RWPE1 (cell line): ENCODE measurements at regions not wholly inside any gene's neighbourhood (a gene's known extent, or its start where the extent isn't known, plus 50 kb on each side); places are given as distances from the start of the nearest gene placed in this dataset.
"Not testable (repeated sequence)": the region's sequence is repeated elsewhere in the genome, so short reads cannot be mapped to it uniquely, and the experiment has no call there.

Experiments
- CTCF ChIA-PET: fragments of 350-600 bp; sonication (Branson Sonifier 250); formaldehyde crosslinking; extraction: SDS; loops from one replicate; lab custom pipeline; 2021; lab: Yijun Ruan, JAX
- POLR2A ChIA-PET: fragments of 400-600 bp; formaldehyde crosslinking; extraction: SDS; loops from one replicate; lab custom pipeline; 2020; ENCODE audit warnings: antibody characterized with exemption; ENCODE audit not compliant: low non-redundant PET; lab: Yijun Ruan, JAX
- DNase-seq: peaks from one replicate; pipeline ENCODE4 v3.0.0; 2012; ENCODE audit warnings: low spot score
- H3K27ac ChIP-seq: fragments of 450-650 bp; 2 replicates; pipeline ENCODE4 v1.5.1; 2017
- CTCF ChIP-seq: fragments of 450-650 bp; conservative IDR thresholded peaks from 2 replicates; pipeline ENCODE4 v1.5.1; 2017; ENCODE audit warnings: low read depth, mild to moderate bottlenecking

GRCh38 chr5:50574121-50574520 is 92.3 kb upstream of the PARP8 start:
- H3K27ac ChIP-seq = no peak overlapping the region
- no peak for DNase-seq
- POLR2A ChIA-PET = no interaction called here
- CTCF ChIA-PET = interaction anchor here (0.6 kb wide), 1 partner anchor 58 kb away, joined by 4 read pairs; no protein-coding TSS in a partner anchor
- no peak for TF ChIP-seq CTCF

GRCh38 chr5:50575740-50576139 is 90.7 kb upstream of the PARP8 start:
- DNase-seq = no peak
- no peak overlapping the region for H3K27ac ChIP-seq
- POLR2A ChIA-PET = no interaction called here
- CTCF ChIA-PET = no interaction called here
- TF ChIP-seq CTCF = no peak

- ChIA-PET CTCF (no interaction called here), POLR2A (no interaction called here)
- DNase-seq = no peak
- no peak for TF ChIP-seq CTCF
- no peak overlapping the region for H3K27ac ChIP-seq
Measured at GRCh38 chr5:50576265-50576664, 90.2 kb upstream of the PARP8 start.

- DNase-seq = no peak
- ChIA-PET CTCF (interaction anchor here (0.6 kb wide), 1 partner anchor 175 kb away, joined by 3 read pairs; no protein-coding TSS in a partner anchor), POLR2A (no interaction called here)
Measured at GRCh38 chr5:50576686-50577256, 89.7 kb upstream of the PARP8 start.

GRCh38 chr5:50580506-50580905 is 85.9 kb upstream of the PARP8 start:
- no peak for TF ChIP-seq CTCF
- peak; percentile 20 for DNase-seq
- H3K27ac ChIP-seq = peak overlapping the region; percentile 64; the same call in 1 of the 2 replicates
- ChIA-PET POLR2A (no interaction called here), CTCF (no interaction called here)

More at GRCh38 chr5:50576686-50577256, 89.7 kb upstream of the PARP8 start:
- no peak overlapping the region for H3K27ac ChIP-seq
- TF ChIP-seq CTCF = no peak

- POLR2A ChIA-PET, CTCF ChIA-PET, H3K27ac ChIP-seq, DNase-seq: not testable (repeated sequence)
Measured at GRCh38 chr5:50581845-50582244, 84.6 kb upstream of the PARP8 start.

GRCh38 chr5:50582699-50583098 is 83.7 kb upstream of the PARP8 start:
- TF ChIP-seq CTCF = no peak
- DNase-seq = no peak
- CTCF ChIA-PET = no interaction called here
- H3K27ac ChIP-seq = no peak overlapping the region
- POLR2A ChIA-PET = no interaction called here
